ENCODE measurements at regions not wholly inside any gene's neighbourhood (a gene's known extent, or its start where the extent isn't known, plus 50 kb on each side); places are given as distances from the start of the nearest gene placed in this dataset.

GRCh38 chr4:137979938-137980337 lies 262.2 kb downstream of the SLC7A11 start:
- no peak for TF ChIP-seq CTCF (IDR thresholded peaks at IDR 0.05; ENCODE audit: insufficient read depth, low read length, severe bottlenecking)
- no peaks in the 10 kb centered on the region for H3K36me3 ChIP-seq (ENCODE audit: control insufficient read depth, insufficient read depth, low read length)
- DNase-seq (ENCODE audit: low read depth) (no peak), FAIRE-seq (no peak)
- H3K4me3 ChIP-seq (ENCODE audit: low read depth, low read length): no peak overlapping the region
- no peaks in the 10 kb centered on the region for H3K27me3 ChIP-seq (ENCODE audit: control insufficient read depth, insufficient read depth, low read length)

- H3K4me3 ChIP-seq (ENCODE audit: low read depth, low read length): no peak overlapping the region
- TF ChIP-seq CTCF (IDR thresholded peaks at IDR 0.05; ENCODE audit: insufficient read depth, low read length, severe bottlenecking): no peak
- DNase-seq (ENCODE audit: low read depth) (no peak), FAIRE-seq (peak; percentile 18)
- no peaks in the 10 kb centered on the region for H3K27me3 ChIP-seq (ENCODE audit: control insufficient read depth, insufficient read depth, low read length)
- H3K36me3 ChIP-seq (ENCODE audit: control insufficient read depth, insufficient read depth, low read length): no peaks in the 10 kb centered on the region
Measured at GRCh38 chr4:137968956-137969678, 273.0 kb downstream of the SLC7A11 start.

GRCh38 chr4:137967480-137968190 lies 274.5 kb downstream of the SLC7A11 start:
- DNase-seq (ENCODE audit: low read depth) (peak; percentile 37), FAIRE-seq (no peak)
- no peaks in the 10 kb centered on the region for H3K27me3 ChIP-seq (ENCODE audit: control insufficient read depth, insufficient read depth, low read length)
- no peaks in the 10 kb centered on the region for H3K36me3 ChIP-seq (ENCODE audit: control insufficient read depth, insufficient read depth, low read length)
- no peak for TF ChIP-seq CTCF (IDR thresholded peaks at IDR 0.05; ENCODE audit: insufficient read depth, low read length, severe bottlenecking)
- no peak overlapping the region for H3K4me3 ChIP-seq (ENCODE audit: low read depth, low read length)

GRCh38 chr4:137966504-137966903 lies 275.6 kb downstream of the SLC7A11 start:
- DNase-seq (ENCODE audit: low read depth): no peak
- H3K4me3 ChIP-seq (ENCODE audit: low read depth, low read length): no peak overlapping the region
- TF ChIP-seq CTCF (IDR thresholded peaks at IDR 0.05; ENCODE audit: insufficient read depth, low read length, severe bottlenecking): no peak
- no peaks in the 10 kb centered on the region for H3K27me3 ChIP-seq (ENCODE audit: control insufficient read depth, insufficient read depth, low read length)
- FAIRE-seq: no peak
- no peaks in the 10 kb centered on the region for H3K36me3 ChIP-seq (ENCODE audit: control insufficient read depth, insufficient read depth, low read length)

- no peaks in the 10 kb centered on the region for H3K36me3 ChIP-seq (ENCODE audit: control insufficient read depth, insufficient read depth, low read length)
- no peak overlapping the region for H3K4me3 ChIP-seq (ENCODE audit: low read depth, low read length)
- FAIRE-seq (no peak), DNase-seq (ENCODE audit: low read depth) (peak; percentile 97)
- no peak for TF ChIP-seq CTCF (IDR thresholded peaks at IDR 0.05; ENCODE audit: insufficient read depth, low read length, severe bottlenecking)
- H3K27me3 ChIP-seq (ENCODE audit: control insufficient read depth, insufficient read depth, low read length): no peaks in the 10 kb centered on the region
Measured at GRCh38 chr4:137961051-137961438, 281.1 kb downstream of the SLC7A11 start.

All from bronchial epithelial cell (primary cell).